ENCODE measurements at regions not wholly inside any gene's neighbourhood (a gene's known extent, or its start where the extent isn't known, plus 50 kb on each side); places are given as distances from the start of the nearest gene placed in this dataset.

- no peaks in the 10 kb centered on the region for H3K9me3 ChIP-seq
- no peaks in the 10 kb centered on the region for H3K36me3 ChIP-seq
- no peak overlapping the region for H3K27ac ChIP-seq
- no peaks in the 10 kb centered on the region for H3K27me3 ChIP-seq
- no peak for ATAC-seq
- TF ChIP-seq POLR2A (IDR thresholded peaks at IDR 0.05) (no peak), CTCF (IDR thresholded peaks at IDR 0.05 in 4 of 5, conservative IDR thresholded peaks at IDR 0.05 in 1 of 5) (no peak)
- no peaks in the 10 kb centered on the region for H3K4me1 ChIP-seq
- DNase-seq, result no peak
- H3K4me3 ChIP-seq, result no peak overlapping the region
- intact Hi-C loops (cut with DNase I; ENCODE audit: low total_unique reads), result no loop called here
- in situ Hi-C loops (cut with MboI; ENCODE audit: low sequenced_read_pairs in 4 of 4), result no loop called here
Measured at GRCh38 chr3:148629006-148629405, 68.7 kb upstream of the AGTR1 start.

GRCh38 chr3:148631124-148631903 lies 66.4 kb upstream of the AGTR1 start:
- Histone ChIP-seq H3K27ac (no peak overlapping the region), H3K27me3 (no peaks in the 10 kb centered on the region), H3K9me3 (no peaks in the 10 kb centered on the region), H3K4me1 (no peaks in the 10 kb centered on the region), H3K4me3 (no peak overlapping the region), H3K36me3 (no peaks in the 10 kb centered on the region)
- in situ Hi-C loops (cut with MboI; ENCODE audit: low sequenced_read_pairs in 4 of 4) (no loop called here), intact Hi-C loops (cut with DNase I; ENCODE audit: low total_unique reads) (no loop called here)
- TF ChIP-seq CTCF (IDR thresholded peaks at IDR 0.05 in 4 of 5, conservative IDR thresholded peaks at IDR 0.05 in 1 of 5) (no peak), POLR2A (IDR thresholded peaks at IDR 0.05) (no peak)
- DNase-seq (no peak), ATAC-seq (no peak)

- in situ Hi-C loops (cut with MboI; ENCODE audit: low sequenced_read_pairs in 4 of 4), result no loop called here
- Histone ChIP-seq H3K36me3 (no peaks in the 10 kb centered on the region), H3K27ac (peak overlapping the region in 1 of 4 donors; percentile 69), H3K4me1 (peaks cover 0 to 26% of the 10 kb centered on the region in 2 donors), H3K9me3 (no peaks in the 10 kb centered on the region), H3K27me3 (no peaks in the 10 kb centered on the region), H3K4me3 (no peak overlapping the region)
- intact Hi-C loops (cut with DNase I; ENCODE audit: low total_unique reads), result no loop called here
- DNase-seq (no peak), ATAC-seq (no peak)
- no peak for TF ChIP-seq CTCF (IDR thresholded peaks at IDR 0.05 in 4 of 5, conservative IDR thresholded peaks at IDR 0.05 in 1 of 5)
- TF ChIP-seq POLR2A (IDR thresholded peaks at IDR 0.05), result no peak
Measured at GRCh38 chr3:148641722-148642121, 56.0 kb upstream of the AGTR1 start.

GRCh38 chr3:148642214-148642613 lies 55.5 kb upstream of the AGTR1 start:
- H3K27me3 ChIP-seq, result no peaks in the 10 kb centered on the region
- TF ChIP-seq CTCF (IDR thresholded peaks at IDR 0.05 in 4 of 5, conservative IDR thresholded peaks at IDR 0.05 in 1 of 5) (no peak), POLR2A (IDR thresholded peaks at IDR 0.05) (no peak)
- intact Hi-C loops (cut with DNase I; ENCODE audit: low total_unique reads) (no loop called here), in situ Hi-C loops (cut with MboI; ENCODE audit: low sequenced_read_pairs in 4 of 4) (no loop called here)
- DNase-seq, result no peak
- H3K27ac ChIP-seq, result peak overlapping the region in 1 of 4 donors; percentile 69
- ATAC-seq, result no peak
- H3K9me3 ChIP-seq, result no peaks in the 10 kb centered on the region
- no peaks in the 10 kb centered on the region for H3K36me3 ChIP-seq
- H3K4me1 ChIP-seq, result peaks cover 0 to 26% of the 10 kb centered on the region in 2 donors
- no peak overlapping the region for H3K4me3 ChIP-seq
